Ovary (tissue), 7 donors: ENCODE measurements at regions not wholly inside any gene's neighbourhood (a gene's known extent, or its start where the extent isn't known, plus 50 kb on each side); places are given as distances from the start of the nearest gene placed in this dataset.

Source experiments
- DNase-seq, 5 donors: peaks; one replicate each; pipeline ENCODE4 v3.0.0-alpha.2; 2019 to 2020
- H3K27ac ChIP-seq, 2 donors: fragments of 200-600 bp; one replicate each; pipeline versions ENCODE4 v1.5.1 to v1.8.0; 2019 to 2022
- H3K27me3 ChIP-seq: fragments of 200-600 bp; one replicate; pipeline ENCODE4 v1.8.0; 2022
- H3K36me3 ChIP-seq: fragments of 200-600 bp; sonication (generic); one replicate; pipeline ENCODE4 v1.5.1; 2019
- H3K4me1 ChIP-seq: one replicate; pipeline ENCODE4 v1.8.1; 2013; ENCODE audit warnings: mild to moderate bottlenecking, moderate library complexity; ENCODE audit not compliant: insufficient read depth
- H3K4me3 ChIP-seq: fragments of 200-600 bp; sonication (generic); one replicate; pipeline ENCODE4 v1.5.1; 2017
- H3K9me3 ChIP-seq, 2 donors: fragments of 200-600 bp in 1 of 2; sonication (generic) in 1 of 2; one replicate each; pipeline versions ENCODE4 v1.5.1 to v1.8.1; 2013 to 2019; ENCODE audit warnings: mild to moderate bottlenecking in 1 of 2, moderate library complexity in 1 of 2
- EP300 ChIP-seq: sonication (generic); formaldehyde crosslinking; IDR thresholded peaks from one replicate; pipeline ENCODE4 v1.6.1; 2017; ENCODE audit warnings: antibody characterized with exemption
- POLR2A ChIP-seq: fragments of 450-650 bp; IDR thresholded peaks from one replicate; pipeline ENCODE4 v1.6.1; 2017; ENCODE audit warnings: antibody characterized with exemption, mild to moderate bottlenecking, moderate library complexity
- WGBS, 3 donors: extraction: QIAGEN DNeasy Blood & Tissue Kit in 1 of 3; methylation state at CpG; one replicate each; pipeline versions ENCODE4 v1.1.5 to v1.1.7; 2013 to 2017; 5-methylcytosine and 5-hydroxymethylcytosine counted together
- intact Hi-C, 4 donors: fragments of 100-400 bp; cut with DNase I; formaldehyde crosslinking; loops; one replicate each; pipeline versions ENCODE4 v1.11.0 to v1.15.1; 2022 to 2023
- TF ChIP-seq, protein P1 (sequence below), 3 donors: fragments of 450-650 bp in 2 of 3; fragments of 200-600 bp in 1 of 3; IDR thresholded peaks; one replicate each; pipeline versions ENCODE4 v1.5.1 to v1.8.0; 2016 to 2022; ENCODE audit warnings: antibody characterized with exemption in 3 of 3, mild to moderate bottlenecking in 1 of 3
- donor health status: DM: no; HTN: no; CAD: no; lungs with moderate emphysema.
- donor health status: DM: no; HTN: no; CAD: no.
- donor health status: Bipolar disorder and iron deficiency.
- donor health status: DM: no; HTN: no; CAD: no.
- donor health status: DM: yes; HTN: yes; CAD: no.

DNA sequence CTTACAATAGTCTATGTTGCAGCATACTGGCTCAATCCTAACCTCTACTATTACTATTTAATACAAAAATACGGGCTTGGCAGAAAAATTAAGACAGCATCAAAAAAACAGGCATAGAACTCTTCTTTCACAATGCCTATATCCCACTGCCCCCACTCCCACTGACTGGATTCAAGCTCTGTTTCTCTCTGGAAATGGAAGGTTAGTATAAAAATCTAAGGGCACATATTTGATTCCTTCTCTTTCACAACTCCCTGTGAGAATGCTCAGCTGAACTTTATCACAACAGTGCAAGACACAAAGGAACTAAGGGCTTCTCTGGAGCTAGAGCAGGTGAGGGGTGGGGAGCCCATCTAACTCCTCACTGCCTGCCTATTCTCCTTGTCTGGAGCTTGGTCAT is 258.4 kb upstream of the FAM83B start:
- 61 to 72% (median 71%) methylated on average over 1 of the region's 1 CpG for WGBS, 3 donors
- Histone ChIP-seq H3K9me3 (no peaks in the 10 kb centered on the region), H3K4me3 (no peak overlapping the region), H3K36me3 (no peaks in the 10 kb centered on the region), H3K27ac (no peak overlapping the region), H3K27me3 (no peaks in the 10 kb centered on the region), H3K4me1 (no peaks in the 10 kb centered on the region)
- DNase-seq: no peak
- TF ChIP-seq POLR2A (no peak), EP300 (no peak)
- TF ChIP-seq, protein P1, sequence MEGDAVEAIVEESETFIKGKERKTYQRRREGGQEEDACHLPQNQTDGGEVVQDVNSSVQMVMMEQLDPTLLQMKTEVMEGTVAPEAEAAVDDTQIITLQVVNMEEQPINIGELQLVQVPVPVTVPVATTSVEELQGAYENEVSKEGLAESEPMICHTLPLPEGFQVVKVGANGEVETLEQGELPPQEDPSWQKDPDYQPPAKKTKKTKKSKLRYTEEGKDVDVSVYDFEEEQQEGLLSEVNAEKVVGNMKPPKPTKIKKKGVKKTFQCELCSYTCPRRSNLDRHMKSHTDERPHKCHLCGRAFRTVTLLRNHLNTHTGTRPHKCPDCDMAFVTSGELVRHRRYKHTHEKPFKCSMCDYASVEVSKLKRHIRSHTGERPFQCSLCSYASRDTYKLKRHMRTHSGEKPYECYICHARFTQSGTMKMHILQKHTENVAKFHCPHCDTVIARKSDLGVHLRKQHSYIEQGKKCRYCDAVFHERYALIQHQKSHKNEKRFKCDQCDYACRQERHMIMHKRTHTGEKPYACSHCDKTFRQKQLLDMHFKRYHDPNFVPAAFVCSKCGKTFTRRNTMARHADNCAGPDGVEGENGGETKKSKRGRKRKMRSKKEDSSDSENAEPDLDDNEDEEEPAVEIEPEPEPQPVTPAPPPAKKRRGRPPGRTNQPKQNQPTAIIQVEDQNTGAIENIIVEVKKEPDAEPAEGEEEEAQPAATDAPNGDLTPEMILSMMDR (IDR thresholded peaks at IDR 0.05): no peak
- intact Hi-C loops: no loop called here

DNA sequence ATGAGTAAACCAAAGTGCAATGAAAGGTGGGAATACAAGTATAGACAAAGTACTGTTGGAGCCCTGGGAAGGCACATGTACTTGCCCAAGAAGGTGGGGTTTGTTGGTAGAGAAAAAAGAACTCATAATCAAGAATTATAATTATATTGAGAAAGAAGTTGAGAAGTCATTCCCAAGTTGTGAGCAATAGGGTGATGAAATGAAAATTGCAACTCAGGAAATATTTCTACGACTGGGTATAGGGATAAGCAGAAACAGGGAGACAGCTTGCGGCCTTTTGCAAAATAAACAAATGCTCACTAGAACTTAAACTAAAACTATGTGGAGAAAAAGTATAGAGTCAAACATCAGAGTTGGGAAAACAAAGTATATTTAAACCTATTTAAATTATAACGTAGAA is 250.7 kb upstream of the FAM83B start:
- no peak for DNase-seq
- TF ChIP-seq, protein P1 (IDR thresholded peaks at IDR 0.05): no peak
- TF ChIP-seq EP300 (no peak), POLR2A (no peak)
- H3K9me3 ChIP-seq: no peaks in the 10 kb centered on the region
- H3K4me1 ChIP-seq: no peaks in the 10 kb centered on the region
- H3K27me3 ChIP-seq: no peaks in the 10 kb centered on the region
- no peaks in the 10 kb centered on the region for H3K36me3 ChIP-seq
- H3K27ac ChIP-seq: no peak overlapping the region
- intact Hi-C loops: no loop called here
- no peak overlapping the region for H3K4me3 ChIP-seq
- 80 to 87% (median 84%) methylated on average over 3 of the region's 3 CpGs for WGBS, 3 donors

DNA sequence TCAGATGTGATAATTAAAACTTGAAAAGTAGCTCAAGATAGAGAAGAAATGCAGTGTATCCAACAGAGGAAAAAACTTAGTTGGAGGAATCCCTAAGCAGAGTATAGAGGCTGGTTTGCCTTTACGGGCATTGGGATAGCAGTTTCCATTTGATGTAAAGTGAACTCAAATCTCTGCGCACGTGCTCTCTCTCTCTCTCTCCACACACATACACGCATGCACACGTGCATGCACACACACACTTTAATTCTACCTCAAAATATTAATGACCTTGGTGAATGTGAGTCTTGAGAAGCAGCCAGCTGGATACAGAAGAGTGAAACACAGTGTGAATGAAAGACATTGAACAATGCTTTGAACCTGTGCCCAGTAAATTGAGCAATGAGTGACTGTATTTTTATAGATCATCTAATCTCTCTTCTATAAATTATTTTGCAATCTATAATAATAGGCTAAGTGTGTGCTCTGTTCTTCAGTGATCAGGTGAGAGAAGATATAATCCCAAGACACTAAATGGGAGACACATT is 247.7 kb upstream of the FAM83B start:
- H3K27ac ChIP-seq: no peak overlapping the region
- H3K9me3 ChIP-seq: no peaks in the 10 kb centered on the region
- H3K4me3 ChIP-seq: no peak overlapping the region
- no peak for TF ChIP-seq POLR2A
- no peak for TF ChIP-seq EP300
- TF ChIP-seq, protein P1 (IDR thresholded peaks at IDR 0.05): no peak
- H3K27me3 ChIP-seq: no peaks in the 10 kb centered on the region
- 46 to 55% (median 48%) methylated on average over 5 of the region's 5 CpGs for WGBS, 3 donors
- H3K36me3 ChIP-seq: no peaks in the 10 kb centered on the region
- intact Hi-C loops: no loop called here
- DNase-seq: no peak
- no peaks in the 10 kb centered on the region for H3K4me1 ChIP-seq

DNA sequence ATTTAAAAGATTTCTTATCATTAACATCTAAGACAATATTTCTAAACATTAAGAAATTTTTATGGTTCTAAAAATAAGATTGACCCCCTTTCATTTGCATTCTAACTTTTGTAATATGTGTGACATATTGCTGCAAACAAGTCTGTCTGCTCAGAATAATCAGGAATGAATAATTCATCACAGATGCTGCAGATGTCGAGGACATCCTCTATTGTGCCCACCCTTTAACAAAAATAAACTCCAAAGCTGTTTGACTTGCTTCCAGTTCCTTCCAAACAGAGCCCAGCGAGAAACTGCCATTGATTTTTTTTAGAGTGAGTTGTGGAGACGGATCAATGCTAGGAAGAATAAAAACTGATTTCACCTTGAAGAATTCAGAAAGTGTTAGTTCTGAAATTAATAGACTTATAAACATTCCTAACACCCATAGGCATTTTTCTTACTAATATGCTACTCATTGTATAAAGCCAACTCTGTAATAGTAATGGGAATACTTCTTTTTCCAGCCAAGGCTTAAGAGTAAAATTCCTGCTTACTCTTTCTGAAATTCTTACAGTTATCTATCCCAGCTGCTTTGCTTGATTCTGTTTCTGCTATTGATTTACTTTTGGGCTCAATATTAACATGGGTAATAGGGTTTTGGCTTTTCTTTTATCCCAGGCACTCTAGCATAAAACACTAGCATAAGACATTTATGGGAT is 244.8 kb upstream of the FAM83B start:
- TF ChIP-seq, protein P1 (IDR thresholded peaks at IDR 0.05): no peak
- no peak for TF ChIP-seq EP300
- no peak for TF ChIP-seq POLR2A
- H3K9me3 ChIP-seq: no peaks in the 10 kb centered on the region
- H3K36me3 ChIP-seq: no peaks in the 10 kb centered on the region
- 46 to 50% (median 48%) methylated on average over 3 of the region's 3 CpGs for WGBS, 3 donors
- H3K4me3 ChIP-seq: no peak overlapping the region
- no peaks in the 10 kb centered on the region for H3K4me1 ChIP-seq
- H3K27ac ChIP-seq: no peak overlapping the region
- DNase-seq: no peak
- intact Hi-C loops: no loop called here
- H3K27me3 ChIP-seq: no peaks in the 10 kb centered on the region
